ENCODE measurements at regions not wholly inside any gene's neighbourhood (a gene's known extent, or its start where the extent isn't known, plus 50 kb on each side); places are given as distances from the start of the nearest gene placed in this dataset.

- TF ChIP-seq CTCF (IDR thresholded peaks at IDR 0.05; ENCODE audit: borderline replicate concordance, extremely low read depth, low read length, poor library complexity, severe bottlenecking) (no peak), EZH2 (IDR thresholded peaks at IDR 0.05; ENCODE audit: borderline replicate concordance, low read depth, low read length, severe bottlenecking) (no peak)
These were observed 452.0 kb downstream of the NPIPA7 start for GRCh38 chr16:16830973-16831372.

Data from DND-41 (cell line).